IPS-20b (cell line): ENCODE measurements at regions not wholly inside any gene's neighbourhood (a gene's known extent, or its start where the extent isn't known, plus 50 kb on each side); places are given as distances from the start of the nearest gene placed in this dataset.
A peak's percentile ranks its signal among the peaks of the same experiment; 100 is the strongest.
"Not testable (repeated sequence)": the region's sequence is repeated elsewhere in the genome, so short reads cannot be mapped to it uniquely, and the experiment has no call there.

Experiments used
- H3K27ac ChIP-seq: one replicate; pipeline ENCODE4 v1.5.1; 2013; ENCODE audit warnings: low read length
- H3K27me3 ChIP-seq: 2 replicates; pipeline ENCODE4 v1.6.1; 2013; ENCODE audit warnings: mild to moderate bottlenecking, low read length, inconsistent platforms; ENCODE audit not compliant: insufficient read depth
- H3K36me3 ChIP-seq: 2 replicates; pipeline ENCODE4 v1.6.1; 2013; ENCODE audit warnings: low read depth, mild to moderate bottlenecking, inconsistent platforms, low read length, moderate library complexity; ENCODE audit not compliant: insufficient read depth
- H3K4me1 ChIP-seq: 2 replicates; pipeline ENCODE4 v1.6.1; 2013; ENCODE audit warnings: mild to moderate bottlenecking, control low read depth, inconsistent platforms, low read length, moderate library complexity; ENCODE audit not compliant: insufficient read depth
- H3K4me3 ChIP-seq: 2 replicates; pipeline ENCODE4 v1.5.1; 2013; ENCODE audit warnings: mild to moderate bottlenecking, low read length, inconsistent platforms
- H3K9ac ChIP-seq: 2 replicates; pipeline ENCODE4 v1.6.1; 2013; ENCODE audit warnings: low read depth, mild to moderate bottlenecking, inconsistent platforms, low read length, moderate library complexity
- H3K9me3 ChIP-seq: 2 replicates; pipeline ENCODE4 v1.6.1; 2013; ENCODE audit warnings: mild to moderate bottlenecking, low read depth, low read length, inconsistent platforms; ENCODE audit not compliant: insufficient read depth

- no peaks in the 10 kb centered on the region for H3K4me1 ChIP-seq
- no peak overlapping the region for H3K27ac ChIP-seq
- H3K9ac ChIP-seq, result no peak overlapping the region
- H3K36me3 ChIP-seq, result no peaks in the 10 kb centered on the region
- no peak overlapping the region for H3K4me3 ChIP-seq
- no peaks in the 10 kb centered on the region for H3K27me3 ChIP-seq
- H3K9me3 ChIP-seq, result no peaks in the 10 kb centered on the region
These were observed 154.0 kb upstream of the RADX start for GRCh38 chrX:106457802-106458201.

DNA sequence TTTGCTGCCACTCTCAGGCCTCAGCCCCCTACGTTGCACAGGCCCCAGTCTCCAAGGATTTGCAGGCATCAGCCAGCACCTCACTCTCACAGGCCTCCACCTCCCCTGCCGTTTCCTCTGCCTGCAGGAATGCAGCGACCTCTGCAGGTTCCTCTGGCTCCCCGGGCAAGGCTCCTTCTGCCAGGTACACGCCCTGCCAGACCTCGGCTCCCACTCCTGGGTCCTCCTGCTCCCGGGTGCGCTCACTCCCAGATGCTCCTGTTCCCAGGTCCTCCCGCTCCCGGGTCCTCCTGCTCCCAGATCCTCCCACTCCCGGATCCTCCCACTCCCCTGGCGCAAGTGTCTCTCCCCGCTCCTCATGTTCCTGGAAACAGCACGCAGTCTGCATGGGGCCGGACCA is 144.4 kb upstream of the RADX start:
- no peak overlapping the region for H3K9ac ChIP-seq
- H3K4me1 ChIP-seq, result no peaks in the 10 kb centered on the region
- H3K27ac ChIP-seq, result no peak overlapping the region
- H3K4me3 ChIP-seq, result no peak overlapping the region
- no peaks in the 10 kb centered on the region for H3K27me3 ChIP-seq
- no peaks in the 10 kb centered on the region for H3K9me3 ChIP-seq
- no peaks in the 10 kb centered on the region for H3K36me3 ChIP-seq

- no peaks in the 10 kb centered on the region for H3K9me3 ChIP-seq
- H3K9ac ChIP-seq, result no peak overlapping the region
- no peaks in the 10 kb centered on the region for H3K36me3 ChIP-seq
- H3K27me3 ChIP-seq, result no peaks in the 10 kb centered on the region
- H3K27ac ChIP-seq, result no peak overlapping the region
- H3K4me1 ChIP-seq, result no peaks in the 10 kb centered on the region
- H3K4me3 ChIP-seq, result no peak overlapping the region
These were observed 143.8 kb upstream of the RADX start for GRCh38 chrX:106467943-106468342.

GRCh38 chrX:106468433-106468832 is 143.3 kb upstream of the RADX start:
- H3K4me1 ChIP-seq, result no peaks in the 10 kb centered on the region
- H3K36me3 ChIP-seq, result no peaks in the 10 kb centered on the region
- no peaks in the 10 kb centered on the region for H3K9me3 ChIP-seq
- H3K4me3 ChIP-seq, result no peak overlapping the region
- no peak overlapping the region for H3K9ac ChIP-seq
- no peak overlapping the region for H3K27ac ChIP-seq
- H3K27me3 ChIP-seq, result no peaks in the 10 kb centered on the region

DNA sequence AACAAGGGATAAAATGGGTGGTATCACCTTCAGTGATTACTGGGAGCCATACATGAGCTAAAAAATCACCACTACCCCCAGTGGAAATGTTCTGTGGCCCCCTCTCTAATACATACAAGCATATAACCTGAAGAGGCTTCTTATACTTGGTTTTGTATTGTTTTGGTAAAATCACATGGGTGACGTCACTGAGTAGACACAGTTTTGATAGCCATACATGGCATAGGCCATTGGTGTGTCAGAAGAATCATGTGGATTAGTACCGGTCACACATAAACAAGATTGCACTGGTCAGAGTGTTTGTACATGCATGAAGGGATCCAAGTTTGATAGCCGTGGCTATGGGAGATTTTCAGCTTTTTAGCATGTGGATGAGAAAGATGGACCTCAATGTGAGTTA is 131.9 kb upstream of the RADX start:
- H3K36me3 ChIP-seq, result no peaks in the 10 kb centered on the region
- H3K27ac ChIP-seq, result no peak overlapping the region
- no peaks in the 10 kb centered on the region for H3K4me1 ChIP-seq
- no peaks in the 10 kb centered on the region for H3K27me3 ChIP-seq
- H3K4me3 ChIP-seq, result no peak overlapping the region
- no peak overlapping the region for H3K9ac ChIP-seq
- no peaks in the 10 kb centered on the region for H3K9me3 ChIP-seq

DNA sequence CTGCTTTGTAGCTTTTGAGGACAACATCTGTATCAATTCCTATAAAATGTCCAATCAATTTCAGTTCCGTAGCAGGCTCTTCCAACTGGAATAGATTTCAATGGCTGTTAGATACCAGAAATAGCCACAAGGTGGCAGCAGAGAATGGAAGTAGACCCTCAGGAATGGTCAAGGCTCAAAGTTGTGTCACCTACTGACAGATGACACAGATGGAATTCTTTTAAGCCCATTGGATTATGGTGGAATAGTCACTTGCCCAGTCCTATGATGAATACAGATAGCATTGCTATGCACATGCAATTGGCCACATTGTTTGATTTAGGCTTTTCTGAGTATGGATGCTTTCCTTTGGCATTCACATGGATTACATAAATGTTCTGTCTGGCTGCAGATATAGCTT is 130.4 kb upstream of the RADX start:
- H3K4me3 ChIP-seq, result no peak overlapping the region
- no peaks in the 10 kb centered on the region for H3K27me3 ChIP-seq
- H3K9ac ChIP-seq, result no peak overlapping the region

DNA sequence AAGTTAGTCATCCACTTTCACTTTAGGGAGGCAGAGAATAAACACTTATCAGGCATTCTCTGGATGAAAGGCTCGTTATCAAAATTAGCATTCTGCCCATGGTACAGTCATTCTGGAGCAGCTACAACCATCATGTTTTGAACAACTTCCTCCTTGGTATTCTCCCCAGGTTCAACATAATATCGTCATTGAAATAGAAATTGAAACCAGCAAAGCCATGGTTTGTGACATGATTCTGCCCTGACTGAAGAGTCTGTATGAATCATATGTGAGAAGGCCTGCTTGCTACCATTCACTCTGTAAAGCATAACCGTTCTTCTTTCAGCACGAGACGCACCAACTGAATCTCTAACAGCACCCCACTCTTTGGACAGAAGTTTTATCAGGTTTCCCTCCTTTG is 127.5 kb upstream of the RADX start:
- Histone ChIP-seq H3K9ac (no peak overlapping the region), H3K4me3 (no peak overlapping the region), H3K27ac (no peak overlapping the region), H3K4me1 (no peaks in the 10 kb centered on the region), H3K36me3 (no peaks in the 10 kb centered on the region), H3K9me3 (no peaks in the 10 kb centered on the region), H3K27me3 (no peaks in the 10 kb centered on the region)

More for the DNA sequence above, 130.4 kb upstream of the RADX start:
- Histone ChIP-seq H3K36me3 (no peaks in the 10 kb centered on the region), H3K9me3 (no peaks in the 10 kb centered on the region), H3K4me1 (no peaks in the 10 kb centered on the region), H3K27ac (no peak overlapping the region)

- H3K27ac ChIP-seq, H3K9me3 ChIP-seq, H3K36me3 ChIP-seq, H3K27me3 ChIP-seq, H3K4me1 ChIP-seq, H3K9ac ChIP-seq: not testable (repeated sequence)
- peak overlapping the region; percentile 42 for H3K4me3 ChIP-seq
These were observed 118.5 kb upstream of the RADX start for GRCh38 chrX:106493210-106493816.

- H3K27ac ChIP-seq, result no peak overlapping the region
- H3K4me3 ChIP-seq, result no peak overlapping the region
- no peaks in the 10 kb centered on the region for H3K9me3 ChIP-seq
- no peaks in the 10 kb centered on the region for H3K27me3 ChIP-seq
- no peak overlapping the region for H3K9ac ChIP-seq
- peaks cover 7% of the 10 kb centered on the region; the same call in 1 of the 2 replicates for H3K4me1 ChIP-seq
- H3K36me3 ChIP-seq, result no peaks in the 10 kb centered on the region
These were observed 112.3 kb upstream of the RADX start for GRCh38 chrX:106499473-106499872.

GRCh38 chrX:106510713-106511403 is 100.9 kb upstream of the RADX start:
- Histone ChIP-seq H3K9ac (no peak overlapping the region), H3K4me3 (no peak overlapping the region), H3K36me3 (no peaks in the 10 kb centered on the region), H3K27ac (no peak overlapping the region), H3K27me3 (no peaks in the 10 kb centered on the region), H3K4me1 (no peaks in the 10 kb centered on the region), H3K9me3 (no peaks in the 10 kb centered on the region)
